ENCODE measurements at regions not wholly inside any gene's neighbourhood (a gene's known extent, or its start where the extent isn't known, plus 50 kb on each side); places are given as distances from the start of the nearest gene placed in this dataset.
"Not testable (repeated sequence)": the region's sequence is repeated elsewhere in the genome, so short reads cannot be mapped to it uniquely, and the experiment has no call there.

- DNase-seq (ENCODE audit: low spot score in 2 of 2, unreplicated experiment in 2 of 2) = no peak
- no peak for TF ChIP-seq CTCF (IDR thresholded peaks at IDR 0.05; ENCODE audit: unreplicated experiment)
- Mint-ChIP-seq H3K9me3 (no peaks in the 10 kb centered on the region), H3K27me3 (ENCODE audit: low read depth) (no peaks in the 10 kb centered on the region), H3K27ac (no peak overlapping the region), H3K4me1 (peaks cover 16% of the 10 kb centered on the region), H3K4me3 (no peak overlapping the region), H3K36me3 (no peaks in the 10 kb centered on the region)
Observed at GRCh38 chr16:65314627-65315008, 192.8 kb upstream of the CDH11 start.

GRCh38 chr16:65313936-65314626 lies 192.2 kb upstream of the CDH11 start:
- Mint-ChIP-seq H3K4me3 (no peak overlapping the region), H3K36me3 (no peaks in the 10 kb centered on the region), H3K4me1 (peaks cover 21% of the 10 kb centered on the region), H3K27me3 (ENCODE audit: low read depth) (no peaks in the 10 kb centered on the region), H3K27ac (no peak overlapping the region), H3K9me3 (no peaks in the 10 kb centered on the region)
- no peak for DNase-seq (ENCODE audit: low spot score in 2 of 2, unreplicated experiment in 2 of 2)
- no peak for TF ChIP-seq CTCF (IDR thresholded peaks at IDR 0.05; ENCODE audit: unreplicated experiment)

- no peak overlapping the region for H3K27ac Mint-ChIP-seq
- TF ChIP-seq CTCF (IDR thresholded peaks at IDR 0.05; ENCODE audit: unreplicated experiment) = no peak
- no peaks in the 10 kb centered on the region for H3K9me3 Mint-ChIP-seq
- DNase-seq (ENCODE audit: low spot score in 2 of 2, unreplicated experiment in 2 of 2) = no peak
- peaks cover 10% of the 10 kb centered on the region for H3K4me1 Mint-ChIP-seq
- H3K27me3 Mint-ChIP-seq (ENCODE audit: low read depth) = no peaks in the 10 kb centered on the region
- H3K36me3 Mint-ChIP-seq = no peaks in the 10 kb centered on the region
- H3K4me3 Mint-ChIP-seq = no peak overlapping the region
Observed at GRCh38 chr16:65312795-65313194, 190.9 kb upstream of the CDH11 start.

GRCh38 chr16:65312071-65312470 lies 190.2 kb upstream of the CDH11 start:
- no peaks in the 10 kb centered on the region for H3K9me3 Mint-ChIP-seq
- H3K27me3 Mint-ChIP-seq (ENCODE audit: low read depth) = no peaks in the 10 kb centered on the region
- no peaks in the 10 kb centered on the region for H3K36me3 Mint-ChIP-seq
- DNase-seq (ENCODE audit: low spot score in 2 of 2, unreplicated experiment in 2 of 2) = no peak
- peaks cover 10% of the 10 kb centered on the region for H3K4me1 Mint-ChIP-seq
- H3K4me3 Mint-ChIP-seq = no peak overlapping the region
- TF ChIP-seq CTCF (IDR thresholded peaks at IDR 0.05; ENCODE audit: unreplicated experiment) = no peak
- H3K27ac Mint-ChIP-seq = no peak overlapping the region

- not testable (repeated sequence) for H3K27me3 Mint-ChIP-seq (ENCODE audit: low read depth); H3K27ac Mint-ChIP-seq; H3K36me3 Mint-ChIP-seq; DNase-seq (ENCODE audit: low spot score in 2 of 2, unreplicated experiment in 2 of 2); H3K9me3 Mint-ChIP-seq; H3K4me3 Mint-ChIP-seq
- H3K4me1 Mint-ChIP-seq = peaks cover 13% of the 10 kb centered on the region
Observed at GRCh38 chr16:65310491-65310890, 188.6 kb upstream of the CDH11 start.

GRCh38 chr16:65309354-65309753 lies 187.5 kb upstream of the CDH11 start:
- DNase-seq (ENCODE audit: low spot score in 2 of 2, unreplicated experiment in 2 of 2) = no peak
- Mint-ChIP-seq H3K4me3 (no peak overlapping the region), H3K27me3 (ENCODE audit: low read depth) (no peaks in the 10 kb centered on the region), H3K4me1 (peaks cover 16% of the 10 kb centered on the region), H3K9me3 (no peaks in the 10 kb centered on the region), H3K36me3 (no peaks in the 10 kb centered on the region), H3K27ac (no peak overlapping the region)
- no peak for TF ChIP-seq CTCF (IDR thresholded peaks at IDR 0.05; ENCODE audit: unreplicated experiment)

Measured in mesothelial cell of epicardium (in vitro differentiated cells).